ENCODE measurements at regions not wholly inside any gene's neighbourhood (a gene's known extent, or its start where the extent isn't known, plus 50 kb on each side); places are given as distances from the start of the nearest gene placed in this dataset.

DNA sequence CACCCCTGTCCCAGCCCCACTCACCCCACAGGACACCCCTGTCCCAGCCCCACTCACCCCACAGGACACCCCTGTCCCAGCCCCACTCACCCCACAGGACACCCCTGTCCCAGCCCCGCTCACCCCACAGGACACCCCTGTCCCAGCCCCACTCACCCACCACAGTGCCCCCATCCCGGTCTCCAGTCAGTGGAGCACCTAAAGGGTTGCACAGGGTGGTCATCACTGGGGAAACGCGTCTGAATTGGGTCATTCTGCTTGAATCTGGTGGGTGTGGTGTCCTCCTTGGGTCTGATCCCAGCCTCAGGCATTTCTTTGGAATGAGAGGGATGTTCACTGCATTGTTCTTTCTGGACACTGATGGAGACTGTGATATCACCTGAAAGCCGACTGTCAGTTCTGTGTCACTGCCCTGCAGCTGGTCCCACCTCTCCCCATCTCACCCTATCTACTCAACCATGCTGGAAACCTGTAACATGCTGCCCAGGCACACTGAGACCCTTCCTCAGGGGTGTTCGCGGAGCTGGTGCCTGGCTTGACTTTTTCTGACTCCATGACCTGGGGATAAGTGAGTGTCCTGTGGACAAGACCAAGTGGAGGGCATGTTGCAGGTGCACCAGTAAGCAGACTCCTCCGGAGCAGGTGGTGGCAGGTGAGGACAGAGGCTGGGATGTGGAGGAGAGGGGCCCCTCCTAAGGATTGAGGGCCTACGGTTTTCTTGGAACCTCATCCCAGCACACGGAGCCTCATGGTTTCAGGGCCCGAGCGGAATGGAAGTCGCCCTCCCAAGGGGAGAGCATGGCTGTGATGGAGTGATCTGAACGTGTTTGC lies 262.5 kb upstream of the PPP2R2D start:
- H4K20me1 ChIP-seq (ENCODE audit: insufficient read depth, low read length), result no peaks in the 10 kb centered on the region
- H3K27me3 ChIP-seq (ENCODE audit: control insufficient read depth in 1 of 2, insufficient read depth in 2 of 2, low read length in 2 of 2), result peaks cover 3 to 30% of the 10 kb centered on the region in 2 experiments; a peak in 2 of 5 replicates
- no peak overlapping the region for H3K4me3 ChIP-seq (replicated peaks in 1 of 3; ENCODE audit: insufficient read depth in 1 of 3, low read depth in 2 of 3, low read length in 3 of 3)
- POLR2A ChIA-PET, result no interaction called here
- DNase-seq (ENCODE audit: low spot score), result no peak
- H3K9me3 ChIP-seq (ENCODE audit: low read length), result peaks cover 10% of the 10 kb centered on the region; the same call in 1 of the 2 replicates
- no peak overlapping the region for H2AFZ ChIP-seq (ENCODE audit: low read length)
- in situ Hi-C loops (cut with HindIII; ENCODE audit: extremely low pct_ligation_motif_present, low pct_unique_long_range_greater_than_20kb), result no loop called here
- ATAC-seq, result no peak
- no TSS peak for BruUV-seq (replicated peaks)
- FAIRE-seq, result no peak
- intact Hi-C loops (cut with micrococcal nuclease; ENCODE audit: unreplicated experiment), result no loop called here
- CTCF ChIA-PET (ENCODE audit: low intra/inter-chr PET ratio, low total read pairs), result no interaction called here
- H3K79me2 ChIP-seq (ENCODE audit: insufficient read depth, low read length), result no peaks in the 10 kb centered on the region
- H3K9ac ChIP-seq (ENCODE audit: insufficient read depth, low read depth, low read length), result no peak overlapping the region
- peaks cover 12% of the 10 kb centered on the region for H3K4me1 ChIP-seq (ENCODE audit: insufficient read depth, low read length)
- TF ChIP-seq HDAC1 (CRISPR knock-in tag; IDR thresholded peaks at IDR 0.05), result no peak
- no peak for TF ChIP-seq POLR2G (IDR thresholded peaks at IDR 0.05; ENCODE audit: low read depth, low read length)
- no peak for TF ChIP-seq MEF2D (CRISPR knock-in tag; IDR thresholded peaks at IDR 0.05)
- TF ChIP-seq ZSCAN22 (CRISPR knock-in tag; IDR thresholded peaks at IDR 0.05), result no peak
- TF ChIP-seq IKZF4 (CRISPR knock-in tag; IDR thresholded peaks at IDR 0.05; ENCODE audit: borderline replicate concordance, low read depth, not compliant biosample characterization), result no peak
- no peak for TF ChIP-seq ZNF121 (CRISPR knock-in tag; IDR thresholded peaks at IDR 0.05)
- no peak for TF ChIP-seq KAT8 (CRISPR knock-in tag; IDR thresholded peaks at IDR 0.05)
- WGBS (ENCODE audit: low lambda C conversion rate), result 13% methylated on average over 10 of the region's 14 CpGs
- H3K36me3 ChIP-seq (replicated peaks in 1 of 2; ENCODE audit: control insufficient read depth in 1 of 2, insufficient read depth in 2 of 2, low read length in 2 of 2), result no peaks in the 10 kb centered on the region
- no peak overlapping the region for H3K27ac ChIP-seq (ENCODE audit: extremely low read length, insufficient read depth, low read length)
- no peak overlapping the region for H3K4me2 ChIP-seq (ENCODE audit: low read depth, low read length)

DNA sequence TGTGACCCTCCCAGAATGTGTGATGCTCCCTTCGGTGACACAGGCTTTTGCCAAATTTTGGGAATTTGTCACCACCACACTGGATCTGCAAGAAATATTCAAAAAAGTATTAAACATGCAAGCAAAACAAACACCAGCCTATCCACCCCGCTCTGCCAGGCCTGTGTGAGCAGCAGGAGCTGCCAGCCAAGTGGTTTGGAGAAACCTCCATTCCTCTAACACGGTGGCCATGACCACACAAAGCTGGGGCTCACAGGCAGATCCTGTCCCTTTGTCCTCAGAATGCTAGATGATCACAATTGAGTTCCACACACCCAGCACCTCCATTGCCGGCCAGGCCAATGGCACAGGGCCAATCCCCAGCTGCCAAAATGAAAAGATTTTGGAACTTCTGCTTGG lies 261.9 kb upstream of the PPP2R2D start:
- TF ChIP-seq ZFP62 (CRISPR knock-in tag; IDR thresholded peaks at IDR 0.05), result no peak
- TF ChIP-seq MED1 (CRISPR knock-in tag; IDR thresholded peaks at IDR 0.05), result no peak
- TF ChIP-seq, protein P1, sequence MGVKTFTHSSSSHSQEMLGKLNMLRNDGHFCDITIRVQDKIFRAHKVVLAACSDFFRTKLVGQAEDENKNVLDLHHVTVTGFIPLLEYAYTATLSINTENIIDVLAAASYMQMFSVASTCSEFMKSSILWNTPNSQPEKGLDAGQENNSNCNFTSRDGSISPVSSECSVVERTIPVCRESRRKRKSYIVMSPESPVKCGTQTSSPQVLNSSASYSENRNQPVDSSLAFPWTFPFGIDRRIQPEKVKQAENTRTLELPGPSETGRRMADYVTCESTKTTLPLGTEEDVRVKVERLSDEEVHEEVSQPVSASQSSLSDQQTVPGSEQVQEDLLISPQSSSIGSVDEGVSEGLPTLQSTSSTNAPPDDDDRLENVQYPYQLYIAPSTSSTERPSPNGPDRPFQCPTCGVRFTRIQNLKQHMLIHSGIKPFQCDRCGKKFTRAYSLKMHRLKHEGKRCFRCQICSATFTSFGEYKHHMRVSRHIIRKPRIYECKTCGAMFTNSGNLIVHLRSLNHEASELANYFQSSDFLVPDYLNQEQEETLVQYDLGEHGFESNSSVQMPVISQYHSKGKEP (CRISPR knock-in tag; IDR thresholded peaks at IDR 0.05), result no peak
- TF ChIP-seq JUNB (CRISPR knock-in tag; IDR thresholded peaks at IDR 0.05; ENCODE audit: borderline replicate concordance), result no peak
- no peak for TF ChIP-seq POLR2A (IDR thresholded peaks at IDR 0.05; ENCODE audit: insufficient read depth in 1 of 2, low read depth in 2 of 2, low read length in 2 of 2)
- no peak for TF ChIP-seq EED (CRISPR knock-in tag; IDR thresholded peaks at IDR 0.05)
- no peak for TF ChIP-seq MIXL1 (CRISPR knock-in tag; IDR thresholded peaks at IDR 0.05)
- no peak for TF ChIP-seq MTF2 (CRISPR knock-in tag; IDR thresholded peaks at IDR 0.05; ENCODE audit: borderline replicate concordance)
- no peak for TF ChIP-seq ZNF816 (CRISPR knock-in tag; IDR thresholded peaks at IDR 0.05; ENCODE audit: borderline replicate concordance)
- TF ChIP-seq ZSCAN21 (CRISPR knock-in tag; IDR thresholded peaks at IDR 0.05; ENCODE audit: borderline replicate concordance), result no peak
- no peak for TF ChIP-seq ATAD3A (CRISPR knock-in tag; IDR thresholded peaks at IDR 0.05)
- no peak for TF ChIP-seq ZNF790 (CRISPR knock-in tag; IDR thresholded peaks at IDR 0.05; ENCODE audit: borderline replicate concordance)
- ATAC-seq (no peak), DNase-seq (ENCODE audit: low spot score) (no peak), FAIRE-seq (no peak)
- Histone ChIP-seq H3K4me1 (ENCODE audit: insufficient read depth, low read length) (peaks cover 12% of the 10 kb centered on the region), H3K4me3 (replicated peaks in 1 of 3; ENCODE audit: insufficient read depth in 1 of 3, low read depth in 2 of 3, low read length in 3 of 3) (no peak overlapping the region), H3K27me3 (ENCODE audit: control insufficient read depth in 1 of 2, insufficient read depth in 2 of 2, low read length in 2 of 2) (peaks cover 3 to 30% of the 10 kb centered on the region in 2 experiments; a peak in 2 of 5 replicates), H3K9me3 (ENCODE audit: low read length) (peaks cover 10% of the 10 kb centered on the region; the same call in 1 of the 2 replicates), H3K79me2 (ENCODE audit: insufficient read depth, low read length) (no peaks in the 10 kb centered on the region), H2AFZ (ENCODE audit: low read length) (no peak overlapping the region), H3K27ac (ENCODE audit: extremely low read length, insufficient read depth, low read length) (no peak overlapping the region), H3K4me2 (ENCODE audit: low read depth, low read length) (no peak overlapping the region), H4K20me1 (ENCODE audit: insufficient read depth, low read length) (no peaks in the 10 kb centered on the region), H3K9ac (ENCODE audit: insufficient read depth, low read depth, low read length) (no peak overlapping the region), H3K36me3 (replicated peaks in 1 of 2; ENCODE audit: control insufficient read depth in 1 of 2, insufficient read depth in 2 of 2, low read length in 2 of 2) (no peaks in the 10 kb centered on the region)
- in situ Hi-C loops (cut with HindIII; ENCODE audit: extremely low pct_ligation_motif_present, low pct_unique_long_range_greater_than_20kb), result no loop called here
- BruUV-seq (replicated peaks), result no TSS peak
- POLR2A ChIA-PET, result no interaction called here
- intact Hi-C loops (cut with micrococcal nuclease; ENCODE audit: unreplicated experiment), result no loop called here
- CTCF ChIA-PET (ENCODE audit: low intra/inter-chr PET ratio, low total read pairs), result no interaction called here
- 0% methylated on average over 2 of the region's 4 CpGs for WGBS (ENCODE audit: low lambda C conversion rate)
